ENCODE measurements at regions not wholly inside any gene's neighbourhood (a gene's known extent, or its start where the extent isn't known, plus 50 kb on each side); places are given as distances from the start of the nearest gene placed in this dataset.
"Not testable (repeated sequence)": the region's sequence is repeated elsewhere in the genome, so short reads cannot be mapped to it uniquely, and the experiment has no call there.

- DNase-seq = no peak
These were observed 795.4 kb downstream of the SLC6A15 start for GRCh38 chr12:84117190-84117589.

GRCh38 chr12:84113666-84114065 is 798.9 kb downstream of the SLC6A15 start:
- no peak for DNase-seq

- DNase-seq = not testable (repeated sequence)
These were observed 808.7 kb downstream of the SLC6A15 start for GRCh38 chr12:84103886-84104285.

- not testable (repeated sequence) for DNase-seq
These were observed 810.6 kb downstream of the SLC6A15 start for GRCh38 chr12:84101963-84102362.

- not testable (repeated sequence) for DNase-seq
These were observed 813.0 kb downstream of the SLC6A15 start for GRCh38 chr12:84099591-84099990.

GRCh38 chr12:84091651-84092050 is 820.9 kb downstream of the SLC6A15 start:
- no peak for DNase-seq

GRCh38 chr12:84089356-84089755 is 823.2 kb downstream of the SLC6A15 start:
- no peak for DNase-seq

- DNase-seq = no peak
These were observed 827.6 kb downstream of the SLC6A15 start for GRCh38 chr12:84085046-84085445.

GRCh38 chr12:84079626-84080025 is 833.0 kb downstream of the SLC6A15 start:
- DNase-seq = no peak

- DNase-seq = no peak
These were observed 834.9 kb downstream of the SLC6A15 start for GRCh38 chr12:84077679-84078078.

- DNase-seq = no peak
These were observed 836.6 kb downstream of the SLC6A15 start for GRCh38 chr12:84075991-84076390.

- DNase-seq = no peak
These were observed 839.2 kb downstream of the SLC6A15 start for GRCh38 chr12:84073401-84073800.

GRCh38 chr12:84072961-84073360 is 839.6 kb downstream of the SLC6A15 start:
- DNase-seq = no peak

GRCh38 chr12:84070292-84070691 is 842.3 kb downstream of the SLC6A15 start:
- no peak for DNase-seq

- no peak for DNase-seq
These were observed 842.9 kb downstream of the SLC6A15 start for GRCh38 chr12:84069699-84070098.

GRCh38 chr12:84069198-84069597 is 843.4 kb downstream of the SLC6A15 start:
- no peak for DNase-seq

GRCh38 chr12:84058136-84058535 is 854.5 kb downstream of the SLC6A15 start:
- no peak for DNase-seq

GRCh38 chr12:84054811-84055210 is 857.8 kb downstream of the SLC6A15 start:
- DNase-seq = no peak

- DNase-seq = no peak
These were observed 864.7 kb downstream of the SLC6A15 start for GRCh38 chr12:84047881-84048280.

GRCh38 chr12:84046859-84047258 is 865.7 kb downstream of the SLC6A15 start:
- DNase-seq = no peak

- DNase-seq = no peak
These were observed 869.2 kb downstream of the SLC6A15 start for GRCh38 chr12:84043355-84043754.

- DNase-seq = no peak
These were observed 874.4 kb downstream of the SLC6A15 start for GRCh38 chr12:84038242-84038641.

GRCh38 chr12:84036912-84037311 is 875.7 kb downstream of the SLC6A15 start:
- DNase-seq = no peak

- DNase-seq = no peak
These were observed 876.8 kb downstream of the SLC6A15 start for GRCh38 chr12:84035766-84036165.

- DNase-seq = no peak
These were observed 877.7 kb downstream of the SLC6A15 start for GRCh38 chr12:84034871-84035270.

GRCh38 chr12:84033162-84033561 is 879.4 kb downstream of the SLC6A15 start:
- no peak for DNase-seq
